ENCODE measurements at regions not wholly inside any gene's neighbourhood (a gene's known extent, or its start where the extent isn't known, plus 50 kb on each side); places are given as distances from the start of the nearest gene placed in this dataset.
"Not testable (repeated sequence)": the region's sequence is repeated elsewhere in the genome, so short reads cannot be mapped to it uniquely, and the experiment has no call there.

DNA sequence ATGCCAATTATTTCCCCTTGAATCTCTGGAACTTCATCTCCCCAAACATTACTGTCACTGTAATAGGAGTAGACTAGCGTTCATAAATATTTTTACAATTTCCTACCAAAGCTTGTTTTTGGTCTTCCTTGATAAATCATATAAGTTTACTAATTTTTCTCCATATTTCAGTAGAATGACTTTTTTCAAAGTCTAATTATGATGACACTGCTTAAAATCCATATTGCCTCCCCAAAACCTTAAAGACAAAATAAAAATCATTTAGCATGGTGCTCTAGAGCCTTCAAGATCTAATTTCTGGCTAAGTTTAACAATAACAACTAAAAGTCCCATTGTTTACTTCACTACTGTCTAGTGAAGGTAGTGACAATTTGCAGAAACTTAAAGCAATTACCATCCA lies 474.2 kb upstream of the CHRM3 start:
- no peak for DNase-seq (ENCODE audit: low read depth)
- no peak overlapping the region for H3K4me3 ChIP-seq (ENCODE audit: low read depth, low read length)
- TF ChIP-seq CTCF (IDR thresholded peaks at IDR 0.05; ENCODE audit: insufficient read depth, low read depth, low read length, missing control alignments), result no peak

- H3K4me3 ChIP-seq (ENCODE audit: low read depth, low read length); DNase-seq (ENCODE audit: low read depth): not testable (repeated sequence)
Measured at GRCh38 chr1:238902752-238903151, 483.6 kb upstream of the CHRM3 start.

DNA sequence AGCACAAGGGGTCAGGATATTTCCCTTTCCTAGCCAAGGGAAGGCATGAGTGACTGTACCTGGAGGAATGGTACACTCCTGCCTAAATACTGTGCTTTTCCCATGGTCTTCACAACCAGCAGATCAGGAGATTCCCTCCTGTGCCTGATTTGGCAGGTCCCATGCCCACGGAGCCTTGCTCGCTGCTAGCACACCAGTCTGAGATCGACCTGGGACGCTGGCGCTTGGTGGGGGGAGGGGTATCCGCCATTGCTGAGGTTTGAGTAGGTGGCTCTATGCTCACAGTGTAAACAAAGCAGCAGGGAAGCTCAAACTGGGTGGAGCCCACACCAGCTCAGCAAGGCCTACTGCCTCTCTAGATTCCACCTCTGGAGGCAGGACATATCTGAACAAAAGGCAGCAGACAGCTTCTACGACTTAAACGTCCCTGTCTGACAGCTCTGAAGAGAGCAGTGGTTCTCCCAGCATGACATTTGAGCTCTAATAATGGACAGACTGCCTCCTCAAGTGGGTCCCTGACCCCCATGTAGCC lies 486.0 kb upstream of the CHRM3 start:
- no peak for TF ChIP-seq CTCF (IDR thresholded peaks at IDR 0.05; ENCODE audit: insufficient read depth, low read depth, low read length, missing control alignments)
- H3K4me3 ChIP-seq (ENCODE audit: low read depth, low read length), result no peak overlapping the region
- DNase-seq (ENCODE audit: low read depth), result no peak

- TF ChIP-seq CTCF (IDR thresholded peaks at IDR 0.05; ENCODE audit: insufficient read depth, low read depth, low read length, missing control alignments), result no peak
- no peak overlapping the region for H3K4me3 ChIP-seq (ENCODE audit: low read depth, low read length)
- no peak for DNase-seq (ENCODE audit: low read depth)
Measured at GRCh38 chr1:238898856-238899255, 487.5 kb upstream of the CHRM3 start.

- no peak for DNase-seq (ENCODE audit: low read depth)
- TF ChIP-seq CTCF (IDR thresholded peaks at IDR 0.05; ENCODE audit: insufficient read depth, low read depth, low read length, missing control alignments), result no peak
- no peak overlapping the region for H3K4me3 ChIP-seq (ENCODE audit: low read depth, low read length)
Measured at GRCh38 chr1:238895911-238896310, 490.5 kb upstream of the CHRM3 start.

DNA sequence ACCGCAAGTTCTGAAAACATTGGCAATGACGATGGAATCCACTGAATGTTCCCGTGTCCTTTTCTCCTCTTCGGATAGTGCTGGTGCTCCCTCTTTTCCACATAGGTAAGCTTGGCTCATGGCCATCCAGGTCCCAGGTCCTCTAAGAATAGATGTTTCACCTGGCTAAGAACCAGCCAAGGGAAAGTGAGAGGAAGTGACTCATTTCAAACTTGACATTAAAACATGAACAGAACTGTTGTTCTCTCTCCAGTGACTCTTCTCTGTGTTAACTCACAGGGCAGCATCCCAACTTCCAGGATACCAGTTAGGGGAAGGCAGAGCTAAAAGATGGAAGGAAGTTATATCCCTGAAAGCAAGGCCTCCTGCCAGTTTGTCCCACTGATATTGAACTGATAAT lies 493.8 kb upstream of the CHRM3 start:
- DNase-seq (ENCODE audit: low read depth), result no peak
- no peak for TF ChIP-seq CTCF (IDR thresholded peaks at IDR 0.05; ENCODE audit: insufficient read depth, low read depth, low read length, missing control alignments)

DNA sequence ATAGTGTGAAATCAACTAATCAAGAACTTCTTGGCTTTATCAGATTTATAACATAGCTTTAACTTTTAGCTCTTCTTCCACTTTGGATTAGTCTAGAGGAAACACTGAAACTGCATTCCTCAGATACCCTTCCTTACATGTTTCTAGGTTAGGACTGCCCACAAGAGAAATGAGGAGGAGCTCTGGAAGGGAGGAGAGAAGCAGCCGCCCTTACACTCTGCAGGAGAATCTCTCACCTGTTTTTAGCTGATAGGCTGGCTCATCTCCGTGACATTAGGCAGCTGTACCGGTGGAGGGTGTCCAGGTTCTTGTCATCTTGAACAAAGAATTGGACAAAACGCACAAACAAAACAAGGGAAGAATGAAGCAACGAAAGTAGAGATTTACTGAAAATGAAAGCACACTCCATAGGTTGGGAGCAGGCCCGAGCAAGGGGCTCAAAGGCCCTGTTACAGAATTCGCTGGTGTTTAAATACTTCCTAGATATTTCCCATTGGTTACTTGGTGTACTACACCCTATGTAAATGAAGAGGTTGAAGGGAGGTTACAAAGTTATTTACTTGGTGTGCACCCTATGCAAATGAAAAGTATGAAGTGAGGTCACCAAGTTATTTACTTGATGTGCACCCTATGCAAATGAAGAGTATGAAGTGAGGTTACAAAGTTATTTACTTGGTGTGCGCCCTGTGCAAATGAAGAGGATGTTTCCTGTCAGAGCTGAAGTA lies 524.9 kb upstream of the CHRM3 start:
- TF ChIP-seq CTCF (IDR thresholded peaks at IDR 0.05; ENCODE audit: insufficient read depth, low read depth, low read length, missing control alignments), result no peak
- no peak overlapping the region for H3K4me3 ChIP-seq (ENCODE audit: low read depth, low read length)
- no peak for DNase-seq (ENCODE audit: low read depth)

More for the DNA sequence above, 493.8 kb upstream of the CHRM3 start:
- no peak overlapping the region for H3K4me3 ChIP-seq (ENCODE audit: low read depth, low read length)
